ENCODE measurements at regions not wholly inside any gene's neighbourhood (a gene's known extent, or its start where the extent isn't known, plus 50 kb on each side); places are given as distances from the start of the nearest gene placed in this dataset.

DNA sequence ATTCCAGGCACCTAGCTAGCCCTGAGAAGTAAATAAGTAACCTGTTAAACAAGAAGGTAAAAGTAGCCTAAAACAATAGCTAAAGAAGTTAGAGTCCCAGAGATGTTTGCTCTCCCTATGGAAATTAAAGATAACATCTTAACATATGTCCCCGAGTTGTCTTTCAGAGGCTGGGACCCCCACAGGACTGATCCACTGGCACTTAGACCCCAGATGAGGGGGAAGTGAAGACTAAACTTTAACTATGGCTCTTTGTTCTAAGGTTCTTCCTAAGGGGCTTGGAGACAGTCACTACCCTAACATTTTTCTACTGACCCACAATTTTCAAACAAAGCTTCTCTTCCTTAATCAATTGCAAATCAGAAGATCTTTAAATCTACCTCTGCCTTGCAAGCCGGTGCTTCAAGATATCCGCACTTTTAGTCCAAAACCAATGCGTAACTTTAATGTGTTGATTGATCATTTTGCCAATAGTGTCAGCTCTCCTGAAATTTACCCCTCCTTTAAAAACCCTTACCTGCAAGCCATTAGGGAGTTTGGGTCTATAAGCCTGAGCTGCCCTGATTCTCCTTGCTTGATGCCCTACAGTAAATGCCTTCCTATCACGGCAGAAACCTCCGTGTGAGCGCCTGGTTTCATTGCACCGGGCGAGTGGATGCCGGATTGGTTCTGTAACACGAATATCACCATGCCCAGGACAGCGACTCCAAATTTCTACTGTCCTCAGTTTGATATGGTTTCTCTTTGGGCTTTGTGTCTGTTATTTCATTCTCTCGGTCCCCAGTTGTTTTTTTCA is 404.4 kb downstream of the SIPA1L2 start:
- DNase-seq, result no peak

DNA sequence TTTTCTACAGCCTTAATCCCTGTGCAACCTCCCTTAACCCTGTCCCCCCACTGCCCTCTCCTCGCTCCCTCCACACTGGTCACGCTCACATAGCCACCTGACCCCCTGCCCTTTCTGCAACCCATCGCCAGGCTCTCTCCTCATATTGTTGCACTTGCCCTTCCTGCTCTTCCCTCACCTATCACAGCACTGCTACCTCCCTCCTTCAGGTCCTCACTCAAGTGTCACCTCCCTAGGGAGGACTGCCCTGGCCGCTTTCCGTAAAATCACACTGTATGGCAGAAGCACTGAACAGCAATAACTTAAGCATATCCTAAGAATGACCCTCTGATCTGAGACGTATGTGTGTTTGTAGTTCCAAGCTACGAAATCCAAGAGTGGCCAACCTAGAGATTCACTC is 406.0 kb downstream of the SIPA1L2 start:
- DNase-seq, result no peak

DNA sequence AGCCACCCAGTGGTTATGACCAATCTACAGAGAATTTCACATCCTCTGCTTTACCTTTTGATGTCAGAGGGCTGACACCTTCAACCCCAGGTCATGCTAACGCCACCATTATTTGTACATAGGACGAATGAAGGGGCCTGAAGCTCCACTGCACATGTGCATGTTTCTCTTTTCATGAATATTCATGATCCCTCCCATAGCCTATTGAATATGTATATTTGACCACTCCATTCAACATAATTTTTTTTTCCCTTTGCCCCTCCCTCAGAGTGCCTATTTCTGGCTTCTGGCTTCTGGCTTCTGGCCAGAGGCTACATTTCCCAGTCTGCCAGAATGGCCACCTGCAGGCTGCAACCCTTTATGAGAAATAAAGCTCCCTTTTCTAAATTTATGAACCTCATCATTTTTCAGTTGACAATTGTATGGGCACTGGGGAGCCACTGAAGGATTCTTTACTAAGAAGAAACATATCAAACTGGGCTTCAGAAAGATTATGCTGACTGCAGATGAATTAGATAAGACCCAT is 406.7 kb downstream of the SIPA1L2 start:
- DNase-seq, result no peak

DNA sequence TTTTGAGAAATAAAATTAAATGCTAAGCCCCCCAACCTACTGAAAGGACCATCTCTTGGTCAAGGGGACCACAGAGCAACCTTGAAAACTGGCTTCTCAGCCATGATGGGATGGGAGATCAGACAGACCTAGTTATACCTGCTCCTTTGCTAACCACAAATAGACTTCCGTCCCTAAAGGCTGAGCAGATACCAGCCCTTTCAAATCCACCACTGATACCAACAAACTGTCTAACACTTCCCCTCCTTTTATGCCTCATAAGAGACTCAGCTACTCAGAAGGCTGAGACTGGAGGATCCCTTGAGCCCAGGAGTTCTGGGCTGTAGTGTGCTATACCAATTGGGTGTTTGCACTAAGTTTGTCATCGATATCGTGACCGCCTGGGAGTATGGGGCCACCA is 407.3 kb downstream of the SIPA1L2 start:
- DNase-seq, result no peak

DNA sequence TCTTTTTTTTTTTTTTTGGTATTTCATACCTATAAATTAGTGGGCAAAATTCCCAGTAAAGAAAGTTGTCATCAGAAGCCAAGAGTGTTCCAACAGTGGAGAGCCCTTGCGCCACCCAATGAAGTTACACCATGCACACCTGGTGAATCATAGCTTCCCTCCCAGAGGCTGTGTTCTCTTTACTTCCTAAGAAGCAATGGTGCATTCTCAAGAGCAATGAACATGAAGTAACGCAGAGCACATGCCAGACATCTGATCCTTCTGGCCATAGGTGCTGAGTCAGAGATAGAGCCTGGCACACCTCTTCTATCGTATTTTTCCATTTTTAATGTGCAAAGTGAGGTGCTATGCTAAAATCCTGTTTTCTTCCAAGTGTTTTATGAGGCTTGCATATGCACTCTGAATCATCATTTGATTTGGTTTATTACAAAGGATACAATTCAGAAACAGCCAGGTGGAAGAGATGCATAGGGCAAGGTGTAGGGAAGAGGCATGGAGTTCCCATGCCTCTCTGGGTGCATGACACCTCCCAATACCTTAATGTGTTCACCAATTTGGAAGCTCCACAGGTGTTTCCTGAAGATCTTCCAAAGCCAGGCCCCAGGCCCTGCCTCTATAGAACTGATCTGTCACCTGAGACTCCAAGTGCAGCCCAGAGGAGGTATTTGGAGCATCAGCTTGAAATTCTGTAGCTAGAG is 408.0 kb downstream of the SIPA1L2 start:
- DNase-seq, result no peak

DNA sequence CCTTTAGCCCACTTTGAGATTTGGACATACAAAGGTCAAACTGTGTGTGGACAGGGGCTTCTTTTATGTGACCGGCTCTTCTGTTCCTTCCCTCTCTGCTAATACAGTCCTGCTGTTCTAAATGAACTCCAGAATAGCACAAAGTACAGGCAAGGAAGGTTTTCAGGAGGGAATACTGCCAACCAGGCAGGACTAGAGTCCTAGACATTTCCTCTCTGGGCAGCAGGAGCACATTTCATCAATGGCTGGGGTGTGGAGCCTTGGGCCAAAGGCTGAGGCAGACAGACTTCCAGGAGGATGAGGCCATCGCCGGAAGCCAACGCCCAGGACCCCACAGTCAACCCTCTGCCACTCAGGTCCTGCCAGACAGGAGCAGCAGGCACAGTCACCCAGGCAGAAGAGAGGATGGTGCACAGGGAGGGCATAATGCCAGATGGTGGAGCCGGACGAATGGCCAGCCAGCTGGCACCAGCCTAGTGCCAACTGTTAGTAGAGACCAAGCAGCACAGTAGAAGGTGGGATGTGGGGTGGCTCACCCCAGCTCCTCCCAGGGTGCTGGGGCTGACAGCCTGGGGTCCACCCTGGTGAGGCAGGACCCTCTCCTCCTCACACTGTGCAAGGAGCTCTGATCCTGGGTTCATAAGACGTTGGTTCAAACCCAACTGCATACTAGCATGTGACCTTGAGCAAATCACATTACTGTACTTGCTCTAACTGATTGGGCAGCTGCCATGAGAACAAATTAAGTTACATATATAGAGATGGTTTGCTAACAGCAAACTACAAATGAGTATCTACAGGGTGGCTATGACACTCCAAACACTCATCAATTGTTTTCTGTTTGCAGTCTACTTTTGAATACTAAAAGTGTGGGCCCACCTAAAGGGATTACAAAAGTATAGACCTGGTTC is 410.7 kb downstream of the SIPA1L2 start:
- no peak for DNase-seq

DNA sequence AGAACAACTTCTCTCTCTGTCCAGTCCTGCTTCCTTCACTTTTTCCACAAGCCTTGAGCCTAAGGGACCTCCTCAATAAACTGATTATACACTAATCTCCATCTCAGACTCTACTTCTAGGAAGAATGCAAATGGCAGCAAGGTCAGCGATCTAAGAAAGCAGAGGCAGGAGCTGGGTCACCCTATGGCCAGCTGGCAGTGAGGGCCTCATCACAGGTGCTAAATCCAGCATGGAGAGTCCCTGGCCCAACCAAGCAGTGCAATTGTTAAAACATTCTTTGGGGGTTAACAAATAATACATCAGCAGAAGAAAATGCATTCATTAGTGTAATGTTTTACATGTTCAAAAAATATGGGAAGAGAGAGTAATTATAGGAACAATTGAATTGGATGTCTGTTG is 416.0 kb downstream of the SIPA1L2 start:
- DNase-seq, result no peak

DNA sequence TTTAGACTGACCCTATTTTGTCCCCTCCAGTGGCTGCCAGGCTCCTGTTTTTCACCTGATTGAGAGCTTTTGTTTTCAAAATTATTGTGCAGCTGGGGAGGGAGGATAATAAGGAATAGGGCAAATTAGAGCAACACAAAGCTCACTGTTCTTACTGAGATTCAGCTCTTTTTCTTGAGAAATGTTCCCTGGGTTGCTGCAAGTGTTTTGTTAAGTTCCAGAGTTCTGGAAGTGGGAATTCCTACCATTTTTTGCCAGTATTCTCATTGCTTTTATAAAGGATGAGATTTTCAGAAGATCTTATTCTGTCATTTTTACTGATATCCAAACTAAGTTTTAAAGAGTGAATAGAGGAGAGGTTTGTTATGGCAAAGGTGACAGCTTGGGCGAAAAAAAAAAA is 417.7 kb downstream of the SIPA1L2 start:
- DNase-seq, result no peak

DNA sequence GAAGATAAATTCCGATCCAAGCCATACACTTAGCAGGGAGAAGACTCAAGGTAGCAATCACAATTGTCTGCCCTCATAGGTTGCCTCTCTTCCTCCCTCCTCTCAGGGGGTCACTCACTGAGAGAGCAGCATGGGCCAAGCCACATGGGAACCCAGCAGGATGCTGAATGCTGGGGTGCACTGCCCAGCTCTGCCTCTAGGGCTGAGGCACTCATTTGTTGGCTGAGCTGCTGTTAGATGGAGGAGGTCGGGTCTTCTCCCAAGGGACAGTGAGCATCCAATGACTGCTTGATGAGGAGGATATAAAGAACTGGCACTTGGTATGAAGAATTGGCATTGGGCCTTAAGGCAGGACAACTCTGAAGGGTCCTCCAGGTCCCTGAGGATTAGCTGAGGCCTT is 418.8 kb downstream of the SIPA1L2 start:
- DNase-seq, result no peak

DNA sequence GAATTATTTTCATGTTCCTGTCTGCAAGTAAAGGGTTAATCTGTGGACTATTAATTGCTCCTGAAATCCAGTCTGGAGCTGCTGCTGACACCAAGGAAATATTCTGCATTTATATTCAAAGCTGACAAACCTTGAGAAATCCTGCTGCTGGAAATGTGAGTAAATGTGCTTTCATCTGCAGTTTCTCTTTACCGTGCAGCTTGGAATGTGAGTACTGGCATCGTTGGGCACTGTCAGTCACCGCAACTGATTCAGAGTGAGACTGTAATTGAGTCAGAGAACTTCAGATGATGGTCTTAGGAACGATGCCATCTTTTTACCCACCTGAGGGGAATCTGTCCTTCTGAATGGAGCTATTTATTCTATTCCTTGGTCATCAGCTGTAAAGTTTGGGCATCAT is 420.6 kb downstream of the SIPA1L2 start:
- DNase-seq, result no peak

DNA sequence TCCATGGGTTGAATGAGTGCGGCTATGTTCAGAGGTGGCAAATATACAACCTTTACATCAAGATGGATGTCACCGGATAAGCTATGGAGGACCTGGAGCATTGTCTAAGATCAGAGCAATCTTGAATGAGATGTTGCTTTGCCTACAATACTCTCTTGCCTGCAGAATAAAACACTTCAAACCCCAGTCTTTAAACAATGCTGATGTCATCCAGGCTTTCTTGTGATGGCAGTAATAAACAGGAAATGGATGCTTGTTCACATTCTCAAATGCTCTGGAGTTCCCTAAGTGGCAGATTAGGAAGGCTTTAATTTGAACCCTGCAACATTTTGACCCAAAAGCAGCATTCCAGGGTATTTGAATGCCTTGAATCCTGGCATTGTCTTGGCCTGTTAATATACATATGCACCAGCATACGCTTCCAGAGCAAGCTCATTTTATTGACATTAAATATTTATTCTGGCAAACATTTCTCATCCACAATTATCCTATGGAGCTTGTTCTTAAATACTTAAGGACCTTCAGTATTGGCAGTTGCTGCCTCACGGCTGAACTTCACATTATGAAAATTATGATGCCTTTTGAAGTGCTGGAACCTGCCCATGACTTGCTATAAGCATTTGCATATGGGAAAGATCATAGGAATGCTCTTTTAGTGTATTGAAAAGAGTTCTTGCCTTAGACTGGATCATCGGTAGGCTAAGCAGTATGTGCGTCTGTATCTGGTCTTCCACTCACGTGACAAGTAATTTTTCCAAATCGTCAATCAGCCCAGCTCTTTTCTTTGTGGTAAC is 422.7 kb downstream of the SIPA1L2 start:
- DNase-seq, result no peak

DNA sequence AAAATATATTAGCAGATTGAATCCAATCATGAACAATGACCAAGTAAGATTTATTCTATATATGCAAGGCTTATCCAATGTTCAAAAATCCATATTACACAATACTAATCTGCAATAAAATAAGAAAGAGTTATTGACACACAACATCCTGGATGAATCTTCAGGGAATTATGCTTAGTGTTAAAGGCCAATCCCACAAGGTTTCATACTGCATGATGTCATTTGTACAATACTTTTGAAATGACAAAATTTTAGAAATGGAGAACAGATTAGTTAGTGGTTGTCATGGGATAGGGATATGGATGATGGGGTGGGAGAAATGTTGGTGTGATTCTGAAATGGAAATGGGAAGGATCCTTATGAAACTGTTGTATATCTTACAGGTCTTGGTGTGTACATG is 425.7 kb downstream of the SIPA1L2 start:
- no peak for DNase-seq

DNA sequence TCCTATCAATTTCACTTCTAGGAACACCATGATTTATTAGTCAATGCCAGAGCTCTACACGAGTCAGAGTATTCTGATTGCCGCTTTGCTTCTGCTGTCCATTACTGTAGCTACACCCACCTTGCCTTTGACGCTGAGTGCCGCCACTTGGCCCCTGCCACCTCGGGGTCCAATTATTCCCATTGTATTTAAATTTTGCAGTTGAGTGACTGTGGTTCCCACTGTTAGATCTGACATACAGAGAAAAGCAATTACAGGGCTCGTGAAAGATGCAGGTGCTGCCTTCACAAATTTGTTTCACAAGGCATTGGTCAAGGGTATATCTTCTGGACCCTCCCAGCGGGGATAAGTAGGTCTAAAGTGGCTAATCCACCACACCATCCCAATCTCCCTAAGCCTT is 428.9 kb downstream of the SIPA1L2 start:
- DNase-seq, result no peak

DNA sequence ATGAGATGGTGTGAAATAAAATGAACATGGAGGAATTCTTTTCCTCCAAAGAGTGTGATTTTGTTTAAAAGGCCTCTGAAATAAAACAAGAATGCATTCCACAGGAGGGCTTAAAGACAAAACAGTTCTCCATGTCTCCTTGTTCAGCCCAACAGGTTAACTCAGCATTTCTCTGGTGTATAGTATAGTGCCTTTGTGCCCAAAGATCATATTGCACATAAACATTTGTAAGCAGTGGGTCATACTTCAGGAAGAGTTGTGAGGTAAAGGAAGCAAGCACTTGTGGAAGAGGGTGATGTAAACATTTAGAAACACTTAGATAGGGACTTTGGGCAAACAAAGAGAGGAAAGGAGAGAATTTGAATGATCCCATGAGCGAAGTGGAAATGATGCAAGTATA is 433.9 kb downstream of the SIPA1L2 start:
- DNase-seq, result no peak

DNA sequence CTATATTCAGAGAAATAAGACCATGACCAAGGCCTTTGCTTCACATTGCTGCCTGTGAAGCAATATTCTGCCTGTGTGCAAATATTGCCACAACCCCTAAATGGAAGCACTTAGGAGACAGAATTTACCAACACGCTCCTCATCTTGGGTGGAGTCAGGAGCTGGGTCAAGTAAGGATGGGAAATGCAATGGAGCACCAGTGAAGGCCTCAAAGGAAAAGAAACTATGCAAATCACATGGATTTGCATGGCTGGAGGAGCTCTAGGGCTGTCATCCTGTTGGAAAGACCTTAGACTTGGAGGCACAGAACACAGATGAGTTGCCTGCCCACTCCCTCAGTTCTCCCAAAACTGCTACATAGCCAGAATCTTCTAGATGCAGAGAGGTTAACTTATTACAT is 435.5 kb downstream of the SIPA1L2 start:
- no peak for DNase-seq

DNA sequence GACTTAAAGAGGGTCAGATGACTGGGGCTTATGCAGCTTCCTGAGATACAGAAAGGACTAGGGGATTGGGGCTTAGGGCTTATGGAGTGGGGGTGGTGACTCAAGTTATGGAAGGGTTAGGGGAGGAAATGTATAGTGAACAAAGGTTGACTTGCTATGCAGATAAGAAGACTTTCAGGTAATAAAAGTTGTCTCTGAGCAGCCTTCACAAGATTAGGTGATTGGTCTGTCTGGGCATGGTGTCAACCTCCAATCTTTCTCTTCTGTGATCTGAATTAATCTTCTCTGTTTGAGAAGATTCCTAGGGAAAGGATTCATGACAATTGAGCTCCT is 436.5 kb downstream of the SIPA1L2 start:
- DNase-seq, result no peak

DNA sequence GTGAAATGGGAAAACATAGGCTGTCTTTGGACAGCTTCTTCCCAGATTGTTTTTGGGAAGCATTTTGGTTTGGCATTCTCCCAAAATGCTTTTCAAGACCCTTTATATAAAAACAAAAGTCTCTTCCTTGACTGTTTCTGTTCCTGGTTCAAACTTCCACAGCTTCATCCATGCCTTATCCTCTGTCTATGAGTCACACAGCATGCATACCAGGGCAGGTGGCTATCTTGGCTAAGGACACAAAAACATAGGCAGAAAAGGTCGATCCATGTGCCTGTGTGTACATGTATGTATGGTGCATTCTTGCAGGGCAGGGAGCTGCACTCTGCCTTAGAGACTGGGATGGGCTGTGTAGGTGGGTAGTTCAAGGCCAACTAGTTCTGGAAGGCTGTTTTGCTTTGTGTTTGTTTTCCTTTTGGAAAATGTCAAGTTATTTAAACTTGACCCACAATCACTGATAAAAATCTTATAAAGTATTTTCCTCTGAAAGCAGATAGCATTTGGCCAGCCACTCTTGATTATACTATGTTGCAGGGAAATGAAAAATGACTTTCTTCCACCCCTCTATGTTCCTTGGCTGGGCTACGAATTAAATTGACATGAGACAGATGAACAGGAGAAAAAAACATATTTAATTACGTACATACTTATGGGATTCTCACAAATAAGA is 437.0 kb downstream of the SIPA1L2 start:
- no peak for DNase-seq

DNA sequence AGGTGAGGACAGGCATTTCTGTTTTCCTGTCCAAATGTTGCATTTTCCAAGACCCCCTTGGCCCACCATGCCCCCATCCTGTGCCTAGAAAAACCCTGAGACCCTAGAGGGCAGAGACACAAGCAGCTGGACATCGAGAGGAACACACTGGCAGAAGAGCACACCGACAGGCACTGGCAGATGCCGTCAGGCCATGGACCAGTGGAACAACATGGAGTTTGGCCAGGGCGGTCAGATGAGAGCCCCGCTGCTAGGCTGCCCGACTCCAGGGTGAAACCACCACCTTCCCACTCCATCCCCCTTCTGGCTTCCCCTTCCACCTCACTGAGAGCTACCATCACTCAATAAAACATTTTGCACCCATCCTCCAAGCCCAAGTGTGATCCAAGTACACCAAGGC is 438.4 kb downstream of the SIPA1L2 start:
- no peak for DNase-seq

DNA sequence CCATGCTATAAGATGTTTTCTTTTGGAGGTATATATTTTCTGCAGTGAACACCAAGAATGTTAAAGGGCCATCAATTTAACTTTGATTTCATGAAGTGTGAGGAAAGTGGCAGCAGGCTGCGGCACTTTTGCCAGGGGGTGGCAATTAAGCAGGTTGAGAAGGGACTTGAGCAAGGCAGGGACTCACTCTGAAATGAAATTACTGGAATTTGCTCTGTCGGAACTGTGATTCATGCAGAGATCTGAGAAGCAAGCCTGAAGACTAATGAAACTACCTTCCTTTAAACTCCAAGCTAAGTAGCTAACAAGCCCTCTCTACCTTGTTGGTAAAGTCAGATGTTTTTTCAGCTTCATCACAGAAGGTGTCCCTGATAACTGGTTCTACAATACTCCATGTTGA is 441.6 kb downstream of the SIPA1L2 start:
- DNase-seq, result no peak

DNA sequence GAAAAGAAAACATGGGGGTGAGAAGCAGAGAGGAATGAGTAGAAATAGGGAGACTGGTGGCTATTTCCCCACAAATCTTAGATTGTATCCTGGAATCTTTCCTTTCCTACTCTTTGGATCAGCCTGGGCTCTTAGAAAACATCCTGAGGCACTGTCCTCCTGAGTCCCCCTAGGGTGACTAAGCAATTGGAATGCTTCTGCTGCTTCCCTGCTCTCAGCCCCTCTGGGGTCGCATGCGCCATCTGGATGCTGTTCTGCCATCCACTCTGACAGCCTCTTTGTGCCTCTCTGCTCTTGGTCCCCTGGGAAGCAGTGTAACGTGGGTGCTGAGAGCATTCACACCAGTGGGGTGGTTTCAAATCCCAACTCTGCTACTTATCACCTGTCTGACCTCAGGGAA is 443.0 kb downstream of the SIPA1L2 start:
- no peak for DNase-seq

DNA sequence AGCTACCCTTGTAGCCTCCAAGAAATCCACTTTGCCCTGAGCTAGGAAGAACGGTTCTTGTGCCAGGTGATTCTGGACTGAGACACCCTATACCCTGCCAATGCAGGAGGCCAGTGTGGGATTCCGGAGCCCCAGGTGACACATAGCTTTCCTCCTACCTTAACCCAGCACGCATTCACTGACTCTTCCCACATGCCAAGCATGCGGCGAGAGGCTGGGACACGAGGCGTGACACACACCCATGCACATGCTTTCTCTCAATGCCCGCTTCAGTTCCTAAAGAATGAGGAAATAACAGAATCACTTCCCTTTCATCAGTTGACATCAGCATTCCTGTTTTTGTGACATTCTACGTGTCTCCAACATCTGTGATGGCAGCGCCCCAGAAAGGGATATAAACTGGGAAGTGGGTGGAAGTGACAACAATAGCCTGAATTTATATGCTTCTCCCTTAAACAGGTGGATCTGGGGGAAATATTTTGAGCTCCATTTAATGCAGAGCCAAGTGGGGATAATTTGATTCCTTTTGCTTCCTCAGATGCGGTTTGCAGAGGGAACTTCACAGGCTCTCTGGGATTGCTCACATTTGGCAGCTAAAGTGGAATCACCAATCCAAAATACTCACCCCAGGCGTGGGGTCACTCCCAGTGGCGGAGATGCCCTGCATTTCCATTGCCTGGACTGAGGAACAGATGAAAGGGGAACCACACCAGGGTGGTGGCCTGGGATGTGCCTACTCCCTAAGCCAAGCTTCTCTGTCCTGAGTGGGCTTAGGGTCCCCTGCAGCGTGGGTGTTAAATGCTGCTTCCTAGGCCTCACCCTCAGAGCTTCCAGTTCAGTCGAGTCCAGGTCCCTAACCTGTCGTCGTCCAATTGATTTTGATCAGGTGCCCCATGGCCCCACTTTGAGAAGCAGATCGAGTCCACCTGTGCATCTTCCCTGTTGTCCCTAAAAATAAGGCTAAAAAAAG is 445.1 kb downstream of the SIPA1L2 start:
- DNase-seq, result no peak
